Spleen (tissue), 7 donors: ENCODE measurements at regions not wholly inside any gene's neighbourhood (a gene's known extent, or its start where the extent isn't known, plus 50 kb on each side); places are given as distances from the start of the nearest gene placed in this dataset.

Experiments used
- POLR2A ChIP-seq, 3 donors: fragments of 450-650 bp; IDR thresholded peaks; one replicate each; pipeline ENCODE4 v1.5.1; 2017; ENCODE audit warnings: antibody characterized with exemption in 3 of 3, mild to moderate bottlenecking in 1 of 3
- POLR2AphosphoS5 ChIP-seq, 3 donors: sonication (generic); formaldehyde crosslinking; IDR thresholded peaks; one replicate each; pipeline ENCODE4 v1.5.1; 2017; ENCODE audit warnings: antibody characterized with exemption in 3 of 3
- TF ChIP-seq, protein P1 (sequence below), 11 experiments: fragments of 200-600 bp in 7 of 11; fragments of 450-650 bp in 4 of 11; sonication (generic) in 4 of 11; IDR thresholded peaks in 8 of 11; conservative IDR thresholded peaks in 3 of 11; 1 replicate in 7 of 11; 2 replicates in 4 of 11; pipeline versions ENCODE4 v1.4.0 to v1.8.0; 2016 to 2021; ENCODE audit warnings: antibody characterized with exemption in 11 of 11, inconsistent platforms in 4 of 11, mild to moderate bottlenecking in 1 of 11
- donor health status: DM: no; HTN: no; CAD: no; lungs with moderate emphysema.
- donor health status: DM: no; HTN: no; CAD: no.
- donor health status: DM: no; HTN: no; CAD: no.

DNA sequence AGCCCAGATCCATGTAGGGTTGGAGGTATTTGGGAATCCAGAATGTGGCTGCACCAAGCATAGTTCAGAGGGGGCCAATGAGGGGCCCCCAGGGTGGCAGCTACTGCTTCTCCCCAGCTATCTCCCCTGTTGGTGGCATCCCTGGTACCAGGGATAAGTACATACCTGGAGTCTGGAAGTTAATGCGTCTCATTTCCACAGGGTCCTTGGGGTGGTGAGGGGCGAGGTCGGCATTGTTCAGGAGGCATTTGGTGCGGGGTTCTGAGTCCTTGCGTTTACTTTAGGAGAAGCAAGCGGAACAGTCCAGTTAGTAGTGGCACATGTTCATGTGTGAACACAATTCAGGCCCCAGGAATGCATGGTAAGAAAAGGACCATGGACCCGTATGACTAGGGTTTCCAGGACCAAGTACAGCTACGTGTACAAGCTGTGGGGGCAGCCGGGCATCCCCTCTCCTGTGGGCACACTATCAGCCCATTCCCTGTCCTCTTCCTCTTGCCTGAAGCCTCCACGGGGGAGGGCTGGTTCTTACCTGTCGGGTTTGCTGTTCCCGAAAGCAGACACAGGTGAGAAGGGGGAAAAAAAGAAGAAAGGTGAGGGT lies 122.3 kb downstream of the PTPRS start:
- TF ChIP-seq, protein P1, sequence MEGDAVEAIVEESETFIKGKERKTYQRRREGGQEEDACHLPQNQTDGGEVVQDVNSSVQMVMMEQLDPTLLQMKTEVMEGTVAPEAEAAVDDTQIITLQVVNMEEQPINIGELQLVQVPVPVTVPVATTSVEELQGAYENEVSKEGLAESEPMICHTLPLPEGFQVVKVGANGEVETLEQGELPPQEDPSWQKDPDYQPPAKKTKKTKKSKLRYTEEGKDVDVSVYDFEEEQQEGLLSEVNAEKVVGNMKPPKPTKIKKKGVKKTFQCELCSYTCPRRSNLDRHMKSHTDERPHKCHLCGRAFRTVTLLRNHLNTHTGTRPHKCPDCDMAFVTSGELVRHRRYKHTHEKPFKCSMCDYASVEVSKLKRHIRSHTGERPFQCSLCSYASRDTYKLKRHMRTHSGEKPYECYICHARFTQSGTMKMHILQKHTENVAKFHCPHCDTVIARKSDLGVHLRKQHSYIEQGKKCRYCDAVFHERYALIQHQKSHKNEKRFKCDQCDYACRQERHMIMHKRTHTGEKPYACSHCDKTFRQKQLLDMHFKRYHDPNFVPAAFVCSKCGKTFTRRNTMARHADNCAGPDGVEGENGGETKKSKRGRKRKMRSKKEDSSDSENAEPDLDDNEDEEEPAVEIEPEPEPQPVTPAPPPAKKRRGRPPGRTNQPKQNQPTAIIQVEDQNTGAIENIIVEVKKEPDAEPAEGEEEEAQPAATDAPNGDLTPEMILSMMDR (IDR thresholded peaks at IDR 0.05 in 8 of 11, conservative IDR thresholded peaks at IDR 0.05 in 3 of 11), result no peak
- TF ChIP-seq POLR2A (IDR thresholded peaks at IDR 0.05) (no peak), POLR2AphosphoS5 (IDR thresholded peaks at IDR 0.05) (no peak)
